ENCODE measurements at regions not wholly inside any gene's neighbourhood (a gene's known extent, or its start where the extent isn't known, plus 50 kb on each side); places are given as distances from the start of the nearest gene placed in this dataset.
"Not testable (repeated sequence)": the region's sequence is repeated elsewhere in the genome, so short reads cannot be mapped to it uniquely, and the experiment has no call there.

DNA sequence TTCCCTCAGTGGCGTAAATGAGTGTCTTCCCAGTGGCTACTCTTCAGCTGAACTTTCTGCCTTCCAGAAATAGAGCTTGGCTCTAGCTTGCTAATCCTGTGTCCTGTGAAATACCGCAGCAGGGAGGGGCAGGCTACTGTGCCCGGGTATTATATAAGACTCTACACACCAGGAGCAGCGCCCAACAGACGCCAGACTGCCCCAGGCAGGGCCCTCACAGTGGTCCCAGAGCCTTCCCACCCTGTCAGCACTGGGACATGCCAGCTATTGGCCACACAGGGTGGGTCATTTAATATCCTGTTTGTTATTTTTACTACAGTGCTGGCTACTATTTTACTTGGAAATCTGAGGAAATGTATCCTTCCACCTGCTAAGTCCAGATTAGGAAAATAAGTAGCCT, 121.0 kb downstream of the FEM1C start:
- TF ChIP-seq, protein P1, sequence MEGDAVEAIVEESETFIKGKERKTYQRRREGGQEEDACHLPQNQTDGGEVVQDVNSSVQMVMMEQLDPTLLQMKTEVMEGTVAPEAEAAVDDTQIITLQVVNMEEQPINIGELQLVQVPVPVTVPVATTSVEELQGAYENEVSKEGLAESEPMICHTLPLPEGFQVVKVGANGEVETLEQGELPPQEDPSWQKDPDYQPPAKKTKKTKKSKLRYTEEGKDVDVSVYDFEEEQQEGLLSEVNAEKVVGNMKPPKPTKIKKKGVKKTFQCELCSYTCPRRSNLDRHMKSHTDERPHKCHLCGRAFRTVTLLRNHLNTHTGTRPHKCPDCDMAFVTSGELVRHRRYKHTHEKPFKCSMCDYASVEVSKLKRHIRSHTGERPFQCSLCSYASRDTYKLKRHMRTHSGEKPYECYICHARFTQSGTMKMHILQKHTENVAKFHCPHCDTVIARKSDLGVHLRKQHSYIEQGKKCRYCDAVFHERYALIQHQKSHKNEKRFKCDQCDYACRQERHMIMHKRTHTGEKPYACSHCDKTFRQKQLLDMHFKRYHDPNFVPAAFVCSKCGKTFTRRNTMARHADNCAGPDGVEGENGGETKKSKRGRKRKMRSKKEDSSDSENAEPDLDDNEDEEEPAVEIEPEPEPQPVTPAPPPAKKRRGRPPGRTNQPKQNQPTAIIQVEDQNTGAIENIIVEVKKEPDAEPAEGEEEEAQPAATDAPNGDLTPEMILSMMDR (IDR thresholded peaks at IDR 0.05; ENCODE audit: insufficient read depth, low read depth, low read length, missing control alignments): no peak
- no peak for DNase-seq (ENCODE audit: low read depth)
- no peak overlapping the region for H3K4me3 ChIP-seq (ENCODE audit: low read depth, low read length)

DNA sequence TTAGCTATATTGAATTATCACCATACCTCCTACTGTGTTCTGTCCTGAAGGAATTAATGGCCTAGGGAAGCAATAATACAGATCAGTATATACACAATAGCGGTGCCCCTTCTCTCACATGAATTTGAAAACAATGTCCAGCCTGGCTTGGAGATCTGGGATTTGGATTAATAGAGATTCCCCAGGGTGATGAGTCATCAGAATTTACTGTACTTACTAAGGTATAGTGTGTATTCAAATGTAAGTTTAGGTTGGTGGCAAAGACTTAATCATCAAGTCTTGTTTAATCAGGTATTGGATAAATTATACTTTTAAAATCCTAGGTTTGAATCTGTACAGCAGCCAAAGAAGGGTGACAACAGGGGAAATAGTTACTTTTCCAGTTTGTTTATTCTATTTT, 121.5 kb downstream of the FEM1C start:
- DNase-seq (ENCODE audit: low read depth): no peak
- TF ChIP-seq, protein P1 (IDR thresholded peaks at IDR 0.05; ENCODE audit: insufficient read depth, low read depth, low read length, missing control alignments): no peak
- no peak overlapping the region for H3K4me3 ChIP-seq (ENCODE audit: low read depth, low read length)

DNA sequence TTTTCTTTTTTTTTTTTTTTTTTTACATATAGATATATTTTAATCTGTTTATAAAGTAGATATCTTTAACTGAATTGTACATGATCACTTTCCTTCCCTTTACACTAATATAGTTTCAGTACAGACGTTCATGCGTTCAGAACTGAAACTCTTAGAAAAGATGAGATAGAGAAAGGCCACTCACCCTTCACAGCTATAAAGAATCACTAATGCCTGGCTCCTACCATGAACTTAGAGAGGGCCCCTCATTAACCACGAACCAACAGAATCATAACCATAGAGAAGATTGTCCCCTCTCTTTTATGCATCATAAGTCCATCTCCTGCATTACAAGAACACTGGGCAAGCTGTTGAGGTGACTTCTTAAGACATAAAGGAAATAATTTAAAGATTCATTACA, 123.8 kb downstream of the FEM1C start:
- not testable (repeated sequence) for H3K4me3 ChIP-seq (ENCODE audit: low read depth, low read length); DNase-seq (ENCODE audit: low read depth)

DNA sequence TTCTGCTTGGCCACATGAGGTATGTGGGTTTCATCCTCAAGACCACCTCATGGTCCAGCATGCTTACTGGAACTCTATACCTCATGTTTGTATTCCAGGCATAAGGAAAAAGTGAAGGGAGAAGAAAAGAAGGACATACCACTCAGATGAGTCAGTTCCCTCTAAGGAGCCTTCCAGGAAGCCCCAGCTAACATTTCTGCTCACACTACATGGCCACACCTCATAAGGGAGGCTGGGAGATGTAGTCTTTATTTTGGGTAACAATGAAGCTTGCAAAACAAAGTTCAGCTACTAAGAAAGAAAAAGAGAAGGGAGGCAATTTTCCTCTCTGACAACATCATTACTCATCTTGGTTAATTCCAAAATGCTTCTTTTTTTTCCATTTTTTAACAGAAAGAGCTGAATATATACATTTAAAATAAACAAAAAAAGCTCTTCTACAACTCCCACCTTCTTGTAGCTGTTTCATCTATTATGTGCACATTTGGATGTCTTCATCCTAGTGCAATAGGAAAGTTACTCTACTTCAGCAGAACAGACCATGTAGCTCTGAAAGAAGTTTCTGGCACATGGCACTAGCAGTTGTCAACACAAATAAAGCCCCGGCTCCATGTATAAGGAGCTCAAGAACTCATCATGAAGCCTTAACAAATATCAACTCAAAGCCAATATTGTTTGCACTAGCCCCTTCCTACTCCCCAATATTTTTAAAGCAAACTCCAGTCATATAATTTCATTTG, 123.6 kb upstream of the CCDC112 start:
- no peak for DNase-seq (ENCODE audit: low read depth)

DNA sequence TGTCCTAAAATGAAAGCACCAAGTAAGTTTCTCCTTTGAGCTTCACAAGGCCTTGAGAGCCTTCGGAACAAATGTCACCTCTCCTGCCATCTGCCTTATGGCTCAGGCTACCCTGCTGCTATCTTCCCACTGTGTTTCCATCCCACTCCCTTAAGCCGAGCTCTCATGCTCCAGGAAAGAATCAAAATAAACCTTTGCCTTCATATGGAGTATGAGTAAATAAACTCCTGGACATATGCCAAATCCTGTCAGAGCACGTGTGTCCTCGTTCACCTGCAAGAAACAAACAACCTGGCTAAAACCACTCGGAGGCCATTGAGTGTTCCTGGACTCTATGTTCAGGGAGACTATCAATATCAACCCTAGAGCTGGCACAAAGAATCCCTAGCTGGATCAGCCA, 122.3 kb upstream of the CCDC112 start:
- TF ChIP-seq, protein P1 (IDR thresholded peaks at IDR 0.05; ENCODE audit: insufficient read depth, low read depth, low read length, missing control alignments): no peak
- H3K4me3 ChIP-seq (ENCODE audit: low read depth, low read length): no peak overlapping the region
- DNase-seq (ENCODE audit: low read depth): no peak

More for the DNA sequence above, 123.6 kb upstream of the CCDC112 start:
- TF ChIP-seq, protein P1 (IDR thresholded peaks at IDR 0.05; ENCODE audit: insufficient read depth, low read depth, low read length, missing control alignments): no peak
- no peak overlapping the region for H3K4me3 ChIP-seq (ENCODE audit: low read depth, low read length)

DNA sequence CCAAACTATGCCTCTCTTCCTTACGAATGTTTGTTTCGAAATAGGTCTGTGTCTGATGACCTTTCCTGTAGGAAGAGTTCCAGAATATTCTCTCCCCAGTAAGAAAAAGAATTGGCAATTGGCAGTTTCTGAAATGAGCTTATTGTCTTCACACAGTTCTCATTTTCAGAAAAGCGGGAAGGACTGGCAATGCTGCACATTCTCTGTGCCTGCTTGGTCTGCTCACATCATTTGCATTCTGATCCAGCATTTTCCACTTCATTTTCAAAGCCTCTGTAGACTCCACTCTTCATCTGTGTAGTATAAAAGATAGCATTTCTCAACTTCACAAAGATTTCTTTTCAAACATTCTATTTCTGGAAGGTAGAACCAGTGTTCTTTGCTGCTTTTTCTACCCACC, 120.6 kb upstream of the CCDC112 start:
- no peak for DNase-seq (ENCODE audit: low read depth)
- TF ChIP-seq, protein P1 (IDR thresholded peaks at IDR 0.05; ENCODE audit: insufficient read depth, low read depth, low read length, missing control alignments): no peak
- no peak overlapping the region for H3K4me3 ChIP-seq (ENCODE audit: low read depth, low read length)

DNA sequence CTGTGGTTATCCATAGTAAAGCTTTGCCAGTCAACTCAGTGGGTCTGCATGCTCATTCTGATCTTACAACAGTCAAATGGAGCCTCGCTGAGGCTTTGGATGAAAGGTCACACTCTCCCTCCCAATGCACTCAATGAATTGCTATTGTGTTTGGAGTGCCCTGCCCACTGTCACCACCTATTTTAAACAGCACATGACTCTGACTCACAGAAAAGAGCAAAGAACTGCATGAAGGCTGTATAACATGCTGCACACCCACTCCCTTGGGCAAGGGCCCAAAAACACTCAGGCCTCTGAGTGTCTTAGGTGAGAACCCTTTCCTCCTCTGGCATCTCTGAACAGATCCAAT, 118.7 kb upstream of the CCDC112 start:
- DNase-seq (ENCODE audit: low read depth): peak; percentile 21
- TF ChIP-seq, protein P1 (IDR thresholded peaks at IDR 0.05; ENCODE audit: insufficient read depth, low read depth, low read length, missing control alignments): no peak
- H3K4me3 ChIP-seq (ENCODE audit: low read depth, low read length): no peak overlapping the region

Measured in GM12865 (cell line).